ENCODE measurements at regions not wholly inside any gene's neighbourhood (a gene's known extent, or its start where the extent isn't known, plus 50 kb on each side); places are given as distances from the start of the nearest gene placed in this dataset.

GRCh38 chr5:126117044-126117443, 306.2 kb upstream of the GRAMD2B start:
- Mint-ChIP-seq H3K4me1 (ENCODE audit: low read depth) (peaks cover 7% of the 10 kb centered on the region), H3K36me3 (ENCODE audit: insufficient read depth) (peaks cover 2% of the 10 kb centered on the region), H3K27me3 (peaks cover 3% of the 10 kb centered on the region), H3K9me3 (ENCODE audit: low read depth) (peaks cover 18% of the 10 kb centered on the region), H3K27ac (no peak overlapping the region), H3K4me3 (ENCODE audit: low read depth) (no peak overlapping the region)
- no peak for TF ChIP-seq CTCF (IDR thresholded peaks at IDR 0.05; ENCODE audit: unreplicated experiment)
- no peak for DNase-seq (ENCODE audit: low spot score, unreplicated experiment)

- H3K36me3 Mint-ChIP-seq (ENCODE audit: insufficient read depth): no peaks in the 10 kb centered on the region
- H3K4me1 Mint-ChIP-seq (ENCODE audit: low read depth): peaks cover 7% of the 10 kb centered on the region
- H3K27me3 Mint-ChIP-seq: peaks cover 14% of the 10 kb centered on the region
- H3K9me3 Mint-ChIP-seq (ENCODE audit: low read depth): peaks cover 4% of the 10 kb centered on the region
- TF ChIP-seq CTCF (IDR thresholded peaks at IDR 0.05; ENCODE audit: unreplicated experiment): no peak
- H3K27ac Mint-ChIP-seq: no peak overlapping the region
- no peak overlapping the region for H3K4me3 Mint-ChIP-seq (ENCODE audit: low read depth)
- DNase-seq (ENCODE audit: low spot score, unreplicated experiment): no peak
Measured at GRCh38 chr5:126119887-126120442, 303.2 kb upstream of the GRAMD2B start.

GRCh38 chr5:126120939-126121338, 302.3 kb upstream of the GRAMD2B start:
- Mint-ChIP-seq H3K27me3 (peaks cover 14% of the 10 kb centered on the region), H3K36me3 (ENCODE audit: insufficient read depth) (no peaks in the 10 kb centered on the region), H3K27ac (no peak overlapping the region), H3K4me3 (ENCODE audit: low read depth) (no peak overlapping the region), H3K9me3 (ENCODE audit: low read depth) (no peaks in the 10 kb centered on the region), H3K4me1 (ENCODE audit: low read depth) (peaks cover 3% of the 10 kb centered on the region)
- TF ChIP-seq CTCF (IDR thresholded peaks at IDR 0.05; ENCODE audit: unreplicated experiment): no peak
- DNase-seq (ENCODE audit: low spot score, unreplicated experiment): no peak

GRCh38 chr5:126122942-126123341, 300.3 kb upstream of the GRAMD2B start:
- Mint-ChIP-seq H3K4me3 (ENCODE audit: low read depth) (no peak overlapping the region), H3K36me3 (ENCODE audit: insufficient read depth) (no peaks in the 10 kb centered on the region), H3K27me3 (peaks cover 14% of the 10 kb centered on the region), H3K9me3 (ENCODE audit: low read depth) (no peaks in the 10 kb centered on the region), H3K4me1 (ENCODE audit: low read depth) (peaks cover 3% of the 10 kb centered on the region), H3K27ac (no peak overlapping the region)
- no peak for TF ChIP-seq CTCF (IDR thresholded peaks at IDR 0.05; ENCODE audit: unreplicated experiment)
- no peak for DNase-seq (ENCODE audit: low spot score, unreplicated experiment)

- Mint-ChIP-seq H3K4me1 (ENCODE audit: low read depth) (peaks cover 3% of the 10 kb centered on the region), H3K27me3 (peaks cover 14% of the 10 kb centered on the region), H3K36me3 (ENCODE audit: insufficient read depth) (no peaks in the 10 kb centered on the region), H3K27ac (no peak overlapping the region), H3K9me3 (ENCODE audit: low read depth) (no peaks in the 10 kb centered on the region), H3K4me3 (ENCODE audit: low read depth) (no peak overlapping the region)
- no peak for TF ChIP-seq CTCF (IDR thresholded peaks at IDR 0.05; ENCODE audit: unreplicated experiment)
- no peak for DNase-seq (ENCODE audit: low spot score, unreplicated experiment)
Measured at GRCh38 chr5:126124706-126125345, 298.4 kb upstream of the GRAMD2B start.
